Fibroblast of mammary gland (primary cell): ENCODE measurements at regions not wholly inside any gene's neighbourhood (a gene's known extent, or its start where the extent isn't known, plus 50 kb on each side); places are given as distances from the start of the nearest gene placed in this dataset.
A peak's percentile ranks its signal among the peaks of the same experiment; 100 is the strongest.
"Not testable (repeated sequence)": the region's sequence is repeated elsewhere in the genome, so short reads cannot be mapped to it uniquely, and the experiment has no call there.

ENCODE experiments used
- DNase-seq: peaks from one replicate; pipeline ENCODE4 v3.0.0-alpha.2; 2010; ENCODE audit warnings: low read depth
- H3K4me3 ChIP-seq: 2 replicates; pipeline ENCODE4 v1.5.1; 2011; ENCODE audit warnings: low read depth, mild to moderate bottlenecking, low read length, moderate library complexity; ENCODE audit not compliant: control insufficient read depth
- TF ChIP-seq, protein P1 (sequence below): conservative IDR thresholded peaks from 2 replicates; pipeline ENCODE4 v1.5.1; 2011; ENCODE audit warnings: low read depth, low read length, inconsistent platforms; ENCODE audit not compliant: control insufficient read depth, insufficient read depth

DNA sequence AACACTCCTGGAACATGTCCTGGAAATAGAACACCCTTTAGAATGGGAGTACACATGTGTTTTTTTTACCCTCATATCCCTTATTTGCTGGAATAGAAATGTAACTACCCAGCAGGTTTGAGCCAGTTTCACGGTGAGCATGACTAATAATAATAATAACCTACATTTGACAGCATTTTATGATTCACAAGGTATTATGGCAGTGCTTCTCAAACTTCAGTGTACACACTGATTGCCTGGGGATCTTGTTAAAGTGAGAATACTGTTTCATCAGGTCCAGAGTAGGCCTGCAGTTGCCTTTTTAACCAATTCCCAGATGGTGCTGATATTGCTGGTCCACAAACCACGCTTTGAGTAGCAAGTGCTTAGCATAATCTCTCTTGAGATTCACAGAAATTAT is 63.9 kb downstream of the NFKBIZ start:
- no peak overlapping the region for H3K4me3 ChIP-seq
- DNase-seq, result peak; percentile 50
- TF ChIP-seq, protein P1, sequence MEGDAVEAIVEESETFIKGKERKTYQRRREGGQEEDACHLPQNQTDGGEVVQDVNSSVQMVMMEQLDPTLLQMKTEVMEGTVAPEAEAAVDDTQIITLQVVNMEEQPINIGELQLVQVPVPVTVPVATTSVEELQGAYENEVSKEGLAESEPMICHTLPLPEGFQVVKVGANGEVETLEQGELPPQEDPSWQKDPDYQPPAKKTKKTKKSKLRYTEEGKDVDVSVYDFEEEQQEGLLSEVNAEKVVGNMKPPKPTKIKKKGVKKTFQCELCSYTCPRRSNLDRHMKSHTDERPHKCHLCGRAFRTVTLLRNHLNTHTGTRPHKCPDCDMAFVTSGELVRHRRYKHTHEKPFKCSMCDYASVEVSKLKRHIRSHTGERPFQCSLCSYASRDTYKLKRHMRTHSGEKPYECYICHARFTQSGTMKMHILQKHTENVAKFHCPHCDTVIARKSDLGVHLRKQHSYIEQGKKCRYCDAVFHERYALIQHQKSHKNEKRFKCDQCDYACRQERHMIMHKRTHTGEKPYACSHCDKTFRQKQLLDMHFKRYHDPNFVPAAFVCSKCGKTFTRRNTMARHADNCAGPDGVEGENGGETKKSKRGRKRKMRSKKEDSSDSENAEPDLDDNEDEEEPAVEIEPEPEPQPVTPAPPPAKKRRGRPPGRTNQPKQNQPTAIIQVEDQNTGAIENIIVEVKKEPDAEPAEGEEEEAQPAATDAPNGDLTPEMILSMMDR, result no peak

DNA sequence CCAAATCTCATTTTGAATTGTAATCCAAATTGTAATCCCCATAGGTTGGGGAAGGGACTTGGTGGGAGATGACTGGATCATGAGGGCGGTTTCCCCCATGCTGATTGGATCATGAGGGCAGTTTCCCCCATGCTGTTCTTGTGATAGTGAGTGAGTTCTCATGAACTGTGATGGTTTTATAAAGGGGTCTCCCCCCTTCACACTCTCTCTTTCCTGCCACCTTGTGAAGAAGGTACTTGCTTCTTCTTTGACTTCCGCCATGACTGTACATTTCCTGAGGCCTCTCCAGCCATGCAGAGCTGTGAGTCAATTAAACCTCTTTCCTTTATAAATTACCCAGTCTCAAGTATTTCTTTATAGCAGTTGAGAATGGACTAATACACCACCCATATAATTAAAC is 68.4 kb downstream of the NFKBIZ start:
- DNase-seq, H3K4me3 ChIP-seq: not testable (repeated sequence)

DNA sequence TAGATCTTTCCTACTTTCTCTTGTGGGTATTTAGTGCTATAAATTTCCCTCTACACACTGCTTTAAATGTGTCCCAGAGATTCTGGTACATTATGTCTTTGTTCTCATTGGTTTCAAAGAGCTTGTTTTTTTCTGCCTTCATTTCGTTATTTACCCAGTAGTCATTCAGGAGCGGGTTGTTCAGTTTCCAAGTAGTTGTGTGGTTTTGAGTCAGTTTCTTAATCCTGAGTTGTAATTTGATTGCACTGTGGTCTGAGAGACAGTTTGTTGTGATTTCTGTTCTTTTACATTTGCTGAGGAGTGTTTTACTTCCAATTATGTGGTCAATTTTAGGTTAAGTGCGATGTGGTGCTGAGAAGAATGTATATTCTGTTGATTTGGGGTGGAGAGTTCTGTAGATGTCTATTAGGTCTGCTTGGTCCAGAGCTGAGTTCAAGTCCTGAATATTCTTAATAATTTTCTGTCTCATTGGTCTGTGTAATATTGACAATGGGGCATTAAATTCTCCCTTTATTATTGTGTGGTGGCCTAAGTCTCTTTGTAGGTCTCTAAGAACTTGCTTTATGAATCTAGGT is 72.9 kb downstream of the NFKBIZ start:
- H3K4me3 ChIP-seq, DNase-seq: not testable (repeated sequence)

DNA sequence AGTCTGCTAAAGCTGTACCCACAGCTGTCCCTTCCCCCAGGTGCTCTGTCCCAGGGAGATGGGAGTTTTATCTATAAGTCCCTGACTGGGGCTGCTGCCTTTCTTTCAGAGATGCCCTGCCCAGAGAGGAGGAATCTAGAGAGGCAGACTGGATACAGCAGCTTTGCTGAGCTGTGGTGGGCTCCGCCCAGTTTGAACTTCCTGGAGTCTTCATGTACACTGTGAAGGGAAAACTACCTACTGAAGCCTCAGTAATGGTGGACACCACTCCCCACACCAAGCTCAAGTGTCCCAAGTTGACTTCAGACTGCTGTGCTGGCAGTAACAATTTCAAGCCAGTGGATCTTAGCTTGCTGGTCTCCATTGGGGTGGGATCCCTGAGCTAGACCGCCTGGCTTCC is 75.3 kb downstream of the NFKBIZ start:
- not testable (repeated sequence) for DNase-seq, H3K4me3 ChIP-seq

DNA sequence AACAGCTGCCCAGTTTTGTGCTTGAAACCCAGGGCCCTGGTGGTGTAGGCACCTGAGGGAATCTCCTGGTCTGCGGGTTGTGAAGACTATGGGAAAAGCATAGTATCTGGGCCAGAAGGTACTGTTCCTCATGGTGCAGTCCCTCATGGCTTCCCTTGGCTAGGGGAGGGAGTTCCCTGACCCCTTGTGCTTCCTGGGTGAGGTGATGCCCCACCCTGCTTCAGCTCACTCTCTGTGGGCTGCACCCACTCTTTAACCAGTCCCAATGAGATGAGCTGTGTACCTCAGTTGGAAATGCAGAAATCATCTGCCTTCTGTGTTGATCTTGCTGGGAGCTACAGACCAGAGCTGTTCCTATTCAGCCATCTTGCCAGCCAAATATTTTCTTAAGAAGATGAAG is 75.8 kb downstream of the NFKBIZ start:
- H3K4me3 ChIP-seq, DNase-seq: not testable (repeated sequence)

DNA sequence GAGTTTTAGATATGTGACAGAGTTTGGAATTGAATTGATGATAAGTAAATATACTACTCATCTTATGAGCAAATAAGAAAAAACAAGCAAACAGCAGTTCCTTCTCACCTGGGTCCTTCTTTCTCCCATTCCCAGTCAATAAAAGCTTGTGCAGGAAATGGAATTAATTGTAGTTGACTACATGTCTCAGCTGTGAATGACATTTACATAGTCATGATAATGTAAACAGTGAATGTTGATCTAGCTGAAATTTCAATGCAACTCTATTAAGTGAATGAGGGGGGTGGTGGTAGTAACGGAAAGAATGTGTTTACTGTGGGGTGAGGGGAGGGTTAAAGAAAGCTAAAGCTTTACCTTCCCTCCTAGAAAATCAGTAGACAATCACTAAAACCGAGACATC is 76.2 kb downstream of the NFKBIZ start:
- DNase-seq, result no peak
- TF ChIP-seq, protein P1, result no peak
- H3K4me3 ChIP-seq, result no peak overlapping the region

DNA sequence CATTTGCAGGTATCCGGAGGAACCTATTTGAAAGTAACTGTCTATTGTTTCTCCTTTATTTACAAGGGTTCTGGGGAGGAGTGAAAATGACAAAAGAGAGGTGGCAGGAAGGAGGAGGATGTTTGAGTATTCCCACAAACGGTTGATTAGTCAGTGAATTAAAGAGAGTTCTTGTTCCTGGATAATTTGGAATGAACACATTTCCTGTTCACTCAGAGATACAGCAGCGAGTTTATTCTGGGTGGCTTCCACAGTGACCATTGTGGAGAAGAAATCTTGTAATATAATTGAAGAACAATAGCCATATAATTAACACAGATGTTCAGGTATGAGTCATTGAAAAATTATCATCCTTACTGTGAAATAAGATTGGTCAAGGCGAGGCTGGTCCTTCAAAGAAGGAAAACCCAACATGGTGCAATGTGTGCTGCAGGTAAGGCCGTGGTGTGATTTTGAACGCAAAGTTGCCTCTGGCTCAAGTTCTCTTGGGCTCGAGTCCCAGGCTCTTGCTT is 77.3 kb downstream of the NFKBIZ start:
- DNase-seq, result peak; percentile 30
- H3K4me3 ChIP-seq, result no peak overlapping the region
- TF ChIP-seq, protein P1, result no peak

DNA sequence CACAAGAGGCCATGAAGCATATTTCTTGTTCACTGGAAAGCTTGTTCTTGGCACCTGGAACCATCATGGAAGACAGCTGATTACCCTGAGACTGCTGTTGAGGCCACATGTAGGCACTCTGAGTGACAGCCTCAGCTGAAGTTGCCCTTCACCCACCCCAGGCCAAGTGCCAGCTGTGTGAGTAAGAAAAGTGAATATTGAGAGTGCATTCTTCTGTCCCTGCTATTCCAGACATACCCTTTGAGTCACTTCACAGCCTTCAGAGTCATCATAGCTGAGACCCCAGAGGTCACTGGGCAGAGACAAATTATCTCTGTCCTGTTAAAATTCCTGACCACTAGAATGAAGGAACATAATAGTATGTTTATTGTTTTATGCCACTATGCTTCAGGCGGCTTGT is 79.6 kb downstream of the NFKBIZ start:
- TF ChIP-seq, protein P1, result no peak
- DNase-seq, result peak; percentile 73
- no peak overlapping the region for H3K4me3 ChIP-seq

DNA sequence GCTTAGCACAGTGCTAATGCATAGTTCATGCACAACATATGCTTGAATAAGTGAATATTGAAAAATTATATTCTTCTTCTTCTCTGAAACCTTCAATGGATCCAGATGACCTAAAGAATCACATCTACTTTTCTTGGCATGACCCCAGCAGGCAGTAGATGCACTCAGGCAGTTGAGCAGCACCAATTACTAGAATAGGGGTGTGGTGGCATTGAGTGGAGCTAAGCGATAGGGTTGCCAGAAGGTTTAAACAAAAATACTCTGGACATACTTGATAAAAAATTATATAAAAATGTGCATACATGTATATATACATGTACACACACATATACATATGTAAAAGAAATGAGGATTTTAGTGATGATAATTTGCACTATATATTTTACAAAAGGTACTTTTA is 81.8 kb downstream of the NFKBIZ start:
- DNase-seq, result no peak
- no peak overlapping the region for H3K4me3 ChIP-seq
- TF ChIP-seq, protein P1, result no peak
